Lung (tissue), 11 donors: ENCODE measurements at regions not wholly inside any gene's neighbourhood (a gene's known extent, or its start where the extent isn't known, plus 50 kb on each side); places are given as distances from the start of the nearest gene placed in this dataset.

Source experiments
- ATAC-seq: fragments of 200-7000 bp; cut with Tn5 transposase; one replicate; pipeline ENCODE4 v1.9.1; 2020; ENCODE audit warnings: moderate number of reproducible peaks; ENCODE audit not compliant: insufficient read depth, low FRiP score
- DNase-seq, 3 donors: peaks; one replicate each; pipeline ENCODE4 v3.0.0-alpha.2; 2013 to 2017
- H3K27ac ChIP-seq, 2 donors: one replicate each; pipeline ENCODE4 v1.5.1; 2013; ENCODE audit warnings: mild to moderate bottlenecking in 2 of 2, moderate library complexity in 2 of 2, control low read depth in 1 of 2, inconsistent platforms in 1 of 2, low read depth in 1 of 2, low read length in 1 of 2
- H3K27me3 ChIP-seq, 3 donors: one replicate each; pipeline ENCODE4 v1.5.1; 2013; ENCODE audit warnings: low read length in 2 of 3; ENCODE audit not compliant: control insufficient read depth in 3 of 3, insufficient read depth in 3 of 3
- H3K36me3 ChIP-seq, 4 donors: one replicate each; pipeline ENCODE4 v1.5.1; 2013; ENCODE audit warnings: low read length in 4 of 4, mild to moderate bottlenecking in 1 of 4, moderate library complexity in 1 of 4; ENCODE audit not compliant: control insufficient read depth in 4 of 4, insufficient read depth in 4 of 4
- H3K4me1 ChIP-seq, 5 donors: one replicate each; pipeline ENCODE4 v1.5.1; 2013; ENCODE audit warnings: low read length in 5 of 5, mild to moderate bottlenecking in 2 of 5, moderate library complexity in 1 of 5; ENCODE audit not compliant: control insufficient read depth in 5 of 5, insufficient read depth in 5 of 5
- H3K4me3 ChIP-seq: one replicate; pipeline ENCODE4 v1.5.1; 2013; ENCODE audit warnings: mild to moderate bottlenecking, control low read depth, moderate library complexity
- H3K9ac ChIP-seq, 2 donors: one replicate each; pipeline ENCODE4 v1.5.1; 2013; ENCODE audit warnings: low read length in 2 of 2, control low read depth in 1 of 2; ENCODE audit not compliant: insufficient read depth in 1 of 2
- H3K9me3 ChIP-seq, 4 donors: one replicate each; pipeline ENCODE4 v1.5.1; 2013; ENCODE audit warnings: low read length in 3 of 4, mild to moderate bottlenecking in 1 of 4, moderate library complexity in 1 of 4; ENCODE audit not compliant: control insufficient read depth in 4 of 4, insufficient read depth in 3 of 4
- CTCF ChIP-seq: IDR thresholded peaks from 2 replicates; pipeline ENCODE4 v1.5.1; 2012; ENCODE audit warnings: mild to moderate bottlenecking; ENCODE audit errors: control extremely low read depth, extremely low read depth
- WGBS, 2 donors: extraction: QIAGEN DNeasy Blood & Tissue Kit; methylation state at CpG; one replicate each; pipeline ENCODE4 v1.1.7; 2013; 5-methylcytosine and 5-hydroxymethylcytosine counted together
- donor health status: control.
- donor health status: control.
- donor health status: Bipolar disorder and iron deficiency.
- donor health status: healthy.
- donor health status: DM: yes; HTN: yes; CAD: no.

GRCh38 chr7:140283472-140283871 is 106.7 kb upstream of the KDM7A start:
- Histone ChIP-seq H3K27ac (no peak overlapping the region), H3K9me3 (peaks cover 0 to 3% (median 0%) of the 10 kb centered on the region in 4 donors), H3K4me3 (no peak overlapping the region), H3K36me3 (no peaks in the 10 kb centered on the region), H3K4me1 (no peaks in the 10 kb centered on the region), H3K9ac (no peak overlapping the region), H3K27me3 (no peaks in the 10 kb centered on the region)
- WGBS, 2 donors: 93 to 100% methylated on average over 3 of the region's 3 CpGs
- TF ChIP-seq CTCF: no peak
- ATAC-seq: no peak
- DNase-seq: no peak

GRCh38 chr7:140281960-140282359 is 105.2 kb upstream of the KDM7A start:
- Histone ChIP-seq H3K27me3 (no peaks in the 10 kb centered on the region), H3K9me3 (peaks cover 0 to 3% (median 0%) of the 10 kb centered on the region in 4 donors), H3K27ac (no peak overlapping the region), H3K4me3 (no peak overlapping the region), H3K9ac (no peak overlapping the region), H3K36me3 (no peaks in the 10 kb centered on the region), H3K4me1 (no peaks in the 10 kb centered on the region)
- WGBS, 2 donors: 85 to 90% methylated on average over 5 of the region's 5 CpGs
- no peak for TF ChIP-seq CTCF
- ATAC-seq (no peak), DNase-seq (no peak)

GRCh38 chr7:140281255-140281654 is 104.5 kb upstream of the KDM7A start:
- no peak overlapping the region for H3K9ac ChIP-seq
- DNase-seq (no peak), ATAC-seq (no peak)
- H3K9me3 ChIP-seq: peaks cover 0 to 3% (median 0%) of the 10 kb centered on the region in 4 donors
- H3K4me1 ChIP-seq: no peaks in the 10 kb centered on the region
- no peak overlapping the region for H3K4me3 ChIP-seq
- no peak overlapping the region for H3K27ac ChIP-seq
- no peaks in the 10 kb centered on the region for H3K36me3 ChIP-seq
- H3K27me3 ChIP-seq: no peaks in the 10 kb centered on the region
- 78 to 87% methylated on average over 3 of the region's 3 CpGs for WGBS, 2 donors
- no peak for TF ChIP-seq CTCF

GRCh38 chr7:140276001-140276400 is 99.2 kb upstream of the KDM7A start:
- Histone ChIP-seq H3K27me3 (no peaks in the 10 kb centered on the region), H3K9me3 (no peaks in the 10 kb centered on the region), H3K9ac (no peak overlapping the region), H3K4me1 (peaks cover 0 to 4% (median 0%) of the 10 kb centered on the region in 5 donors), H3K4me3 (no peak overlapping the region), H3K36me3 (no peaks in the 10 kb centered on the region), H3K27ac (no peak overlapping the region)
- no peak for DNase-seq
- no peak for TF ChIP-seq CTCF
- ATAC-seq: no peak
- WGBS, 2 donors: 56 to 74% methylated on average over 5 of the region's 5 CpGs
